ENCODE measurements at regions not wholly inside any gene's neighbourhood (a gene's known extent, or its start where the extent isn't known, plus 50 kb on each side); places are given as distances from the start of the nearest gene placed in this dataset.
"Not testable (repeated sequence)": the region's sequence is repeated elsewhere in the genome, so short reads cannot be mapped to it uniquely, and the experiment has no call there.

DNA sequence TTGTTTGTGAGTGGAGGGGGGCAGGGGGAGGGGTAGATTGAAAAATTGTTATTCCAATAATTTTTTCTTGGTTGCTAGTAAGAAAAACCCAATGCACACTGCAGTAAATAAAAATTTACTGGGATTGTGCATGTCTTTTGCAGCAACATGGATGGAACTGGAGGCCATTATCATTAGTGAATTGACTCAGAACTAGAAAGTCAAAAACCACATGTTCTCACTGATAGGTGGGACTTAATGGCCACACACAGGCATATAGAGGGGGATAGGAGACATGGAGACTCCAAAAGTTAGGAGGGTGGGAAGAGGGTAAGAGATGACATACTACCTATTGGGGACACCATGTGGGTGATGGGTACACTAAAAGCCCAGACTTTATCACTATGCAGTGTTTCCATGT, 67.2 kb downstream of the BUB3 start:
- DNase-seq = no peak

DNA sequence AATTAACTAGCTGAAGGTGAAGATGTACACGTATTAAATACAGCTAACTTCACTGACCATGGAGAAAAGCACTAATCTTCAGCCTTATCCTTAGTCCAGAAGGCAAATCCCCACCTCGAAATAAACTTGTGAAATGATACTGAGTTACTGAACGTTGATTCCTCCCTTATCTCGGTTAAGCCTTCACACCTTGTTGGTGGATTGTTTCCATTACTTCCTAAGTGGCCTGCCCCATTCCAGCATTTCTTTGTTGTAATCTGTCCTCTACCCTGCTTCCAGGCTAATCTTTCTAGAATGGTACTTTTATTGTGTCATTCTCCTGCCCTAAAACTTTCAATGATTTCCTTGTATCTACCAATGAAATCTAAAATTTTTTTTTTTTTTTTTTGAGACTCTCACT, 68.6 kb downstream of the BUB3 start:
- DNase-seq = no peak

DNA sequence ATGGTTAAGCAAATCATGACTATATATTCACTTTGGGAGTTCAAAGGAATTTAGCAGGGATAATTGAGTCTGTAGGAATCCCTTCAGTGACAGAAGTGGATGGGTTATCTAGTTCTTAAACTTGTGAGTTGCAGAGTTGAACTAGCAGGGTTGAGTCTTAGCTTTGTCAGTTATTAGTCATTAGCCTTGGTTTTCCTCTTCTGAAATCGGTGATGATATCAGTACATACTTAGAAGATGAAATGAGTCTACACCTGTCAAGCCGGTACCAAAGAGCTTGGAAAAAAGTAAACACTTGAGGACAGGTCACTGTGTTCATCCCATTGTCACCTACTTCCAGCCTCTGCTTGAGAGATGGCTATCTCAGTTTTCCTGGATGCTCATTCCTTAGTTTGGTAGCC, 73.5 kb downstream of the BUB3 start:
- DNase-seq = no peak

DNA sequence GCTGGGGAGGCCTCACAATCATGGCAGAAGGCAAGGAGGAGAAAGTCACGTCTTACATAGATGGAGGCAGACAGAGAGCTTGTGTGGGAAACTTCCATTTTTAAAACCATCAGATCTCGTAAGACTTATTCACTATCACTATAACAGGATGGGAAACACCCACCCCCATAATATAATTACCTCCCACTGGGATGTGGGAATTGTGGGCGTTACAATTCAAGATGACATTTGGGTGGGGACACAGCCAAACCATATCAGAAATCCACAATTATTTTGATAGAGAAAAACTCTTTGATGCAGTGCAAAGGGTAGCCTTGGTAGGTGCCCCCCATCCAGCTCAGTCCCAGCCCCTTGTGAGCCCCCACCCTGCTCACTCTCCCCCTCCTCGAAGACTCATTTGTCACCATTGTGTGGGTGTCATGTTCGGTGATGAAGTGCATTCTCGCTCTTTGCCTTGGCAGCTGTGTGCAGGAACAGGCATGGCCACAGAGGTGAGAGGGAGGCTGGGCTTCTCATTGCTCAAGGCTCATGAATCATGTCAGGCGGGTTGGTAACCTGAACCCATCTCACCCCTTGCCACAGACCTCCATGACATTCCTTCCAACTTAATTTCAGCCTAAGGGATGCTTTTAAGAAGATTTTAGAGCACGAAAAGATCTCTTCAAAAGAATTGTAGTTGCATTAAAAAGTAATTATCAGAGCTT, 75.9 kb downstream of the BUB3 start:
- no peak for DNase-seq

DNA sequence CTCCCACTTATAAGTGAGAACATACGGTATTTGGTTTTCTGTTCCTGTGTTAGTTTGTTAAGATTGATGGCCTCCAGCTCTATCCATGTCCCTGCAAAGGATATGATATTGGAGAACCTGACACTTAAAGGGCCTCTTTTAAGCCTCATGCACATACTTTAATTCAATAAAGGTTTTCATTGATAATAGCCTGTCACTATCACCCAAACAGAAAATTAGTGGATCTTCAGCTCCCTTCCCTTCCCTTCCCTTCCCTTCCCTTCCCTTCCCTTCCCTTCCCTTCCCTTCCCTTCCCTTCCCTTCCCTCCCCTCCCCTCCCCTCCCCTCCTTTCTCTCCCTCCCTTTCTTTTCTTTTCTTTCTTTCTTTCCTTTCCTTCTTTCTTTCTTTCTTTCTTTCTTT, 78.7 kb downstream of the BUB3 start:
- DNase-seq = not testable (repeated sequence)

DNA sequence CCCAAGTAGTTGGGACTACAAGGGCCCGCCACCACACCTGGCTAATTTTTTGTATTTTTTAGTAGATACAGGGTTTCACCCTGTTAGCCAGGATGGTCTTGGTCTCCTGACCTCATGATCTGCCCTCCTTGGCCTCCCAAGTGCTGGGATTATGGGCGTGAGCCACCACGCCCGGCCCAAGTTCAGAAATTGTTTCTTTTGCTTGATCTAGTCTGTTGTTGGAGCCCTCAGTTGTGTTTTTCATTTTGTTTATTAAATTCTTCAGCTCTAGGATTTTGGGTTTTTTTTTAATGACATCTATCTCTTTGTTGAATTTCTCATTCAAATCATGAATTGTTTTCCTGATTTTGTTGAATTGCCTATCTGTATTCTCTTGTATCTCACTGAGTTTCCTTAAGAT, 80.8 kb downstream of the BUB3 start:
- DNase-seq = not testable (repeated sequence)

DNA sequence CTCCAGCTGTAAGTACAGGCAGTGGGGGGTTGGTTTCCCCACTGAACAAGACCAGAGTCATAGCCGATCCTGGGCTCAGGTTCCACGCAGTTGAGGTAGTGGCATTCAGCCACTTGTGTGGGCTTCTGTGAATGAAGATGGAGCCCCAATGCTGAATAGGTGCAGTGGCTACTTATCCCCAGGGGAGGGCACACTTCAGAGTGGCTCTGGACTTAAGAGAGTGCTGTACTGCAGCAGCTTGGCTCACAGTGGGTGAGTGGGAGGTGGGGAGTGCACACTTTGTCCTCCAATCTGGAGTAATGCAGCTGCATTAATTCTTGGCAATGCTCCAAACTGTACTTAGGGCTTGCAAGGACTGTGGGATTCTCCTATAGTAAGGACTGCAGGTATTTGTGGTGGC, 81.9 kb downstream of the BUB3 start:
- no peak for DNase-seq

DNA sequence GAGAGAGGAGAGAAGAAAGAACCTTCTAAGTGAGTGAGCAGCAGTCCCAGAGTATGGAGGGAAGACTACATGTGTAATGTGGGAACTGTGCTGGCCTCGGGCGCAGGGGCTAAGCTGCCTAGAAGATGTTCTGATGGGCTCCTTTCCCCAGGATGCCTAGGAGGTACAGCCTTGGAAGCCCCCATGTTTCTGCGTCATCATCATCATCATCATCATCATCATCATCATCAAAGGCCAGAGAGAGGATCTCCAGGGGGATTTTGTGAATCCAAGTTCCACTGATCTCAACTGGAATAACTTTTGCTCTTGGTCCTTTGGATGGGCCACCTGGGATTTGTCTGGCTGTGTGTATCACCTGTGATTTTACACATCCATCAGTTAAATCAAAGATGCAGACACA, 86.0 kb downstream of the BUB3 start:
- DNase-seq = no peak

DNA sequence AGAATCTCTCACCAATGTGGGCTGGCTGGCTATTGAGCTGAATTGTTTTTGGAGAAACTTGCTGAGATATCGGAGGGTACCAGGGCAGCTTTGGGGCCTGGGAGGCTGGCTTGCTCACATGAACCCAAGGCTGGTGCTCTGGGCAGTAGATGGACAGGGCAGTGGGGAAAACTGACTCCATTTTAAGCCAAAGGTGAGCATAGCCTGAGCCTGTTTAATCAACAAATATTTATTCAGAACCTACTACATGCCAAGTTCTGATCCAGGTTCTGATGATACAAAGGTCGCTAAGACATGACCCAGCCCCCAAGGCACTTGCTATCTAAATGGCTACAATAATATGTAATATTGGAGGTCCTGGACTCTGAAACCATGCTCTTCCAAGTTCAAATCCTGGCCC, 86.6 kb downstream of the BUB3 start:
- DNase-seq = no peak

DNA sequence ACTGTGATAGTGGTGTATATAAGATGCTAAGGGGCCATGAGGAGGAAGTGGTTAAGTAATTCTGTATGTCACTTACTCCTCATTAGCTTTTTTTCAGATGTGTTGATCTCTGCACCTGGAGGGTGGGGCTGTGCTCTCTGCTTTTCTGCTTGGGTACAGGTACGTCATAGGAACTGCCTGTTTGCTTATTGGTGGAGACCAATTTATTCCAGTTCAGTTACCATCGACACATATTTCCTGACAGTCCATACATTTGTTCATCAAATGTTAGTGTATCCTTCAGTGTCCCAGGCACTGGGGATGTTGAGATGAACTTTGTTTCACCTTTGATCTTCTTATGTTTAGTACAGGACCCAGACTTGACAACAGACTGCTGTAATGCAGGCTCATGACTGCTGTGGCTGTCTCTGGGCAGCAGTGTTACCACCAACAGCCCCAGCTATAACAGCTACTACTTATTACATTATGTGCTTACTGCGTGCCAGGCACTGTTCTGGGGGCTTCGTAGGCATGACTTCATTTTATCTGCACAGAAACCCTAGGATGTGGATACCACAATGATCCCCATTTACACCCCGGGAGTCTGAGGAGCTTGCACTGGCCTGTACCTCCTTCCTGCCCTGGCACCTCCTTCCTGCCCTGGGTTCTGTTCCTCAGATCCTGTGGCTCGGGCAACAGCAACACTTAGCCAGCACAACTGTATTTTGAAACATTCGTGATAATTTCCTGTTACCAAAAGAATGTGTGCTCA, 87.4 kb downstream of the BUB3 start:
- peak; percentile 45 to 88 (median 71) for DNase-seq

DNA sequence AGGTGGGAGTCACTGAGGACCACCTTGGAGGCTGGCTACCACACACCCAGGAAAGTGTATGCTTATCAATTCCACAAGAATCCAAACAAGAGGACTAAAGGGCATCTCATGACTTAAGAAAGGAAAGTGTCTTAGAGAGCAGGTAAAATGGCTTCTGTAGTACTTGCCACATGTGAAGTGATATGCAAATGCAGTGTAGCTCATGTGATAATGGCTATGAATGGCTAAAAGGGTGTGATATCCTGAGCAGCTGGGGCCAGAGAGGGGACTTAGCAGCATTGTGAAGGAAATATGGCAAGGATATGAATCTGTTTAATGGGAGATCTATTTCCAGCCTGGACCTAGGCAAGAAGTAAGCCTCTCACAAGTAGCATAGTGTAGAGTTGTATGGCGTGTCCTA, 90.5 kb downstream of the BUB3 start:
- no peak for DNase-seq

DNA sequence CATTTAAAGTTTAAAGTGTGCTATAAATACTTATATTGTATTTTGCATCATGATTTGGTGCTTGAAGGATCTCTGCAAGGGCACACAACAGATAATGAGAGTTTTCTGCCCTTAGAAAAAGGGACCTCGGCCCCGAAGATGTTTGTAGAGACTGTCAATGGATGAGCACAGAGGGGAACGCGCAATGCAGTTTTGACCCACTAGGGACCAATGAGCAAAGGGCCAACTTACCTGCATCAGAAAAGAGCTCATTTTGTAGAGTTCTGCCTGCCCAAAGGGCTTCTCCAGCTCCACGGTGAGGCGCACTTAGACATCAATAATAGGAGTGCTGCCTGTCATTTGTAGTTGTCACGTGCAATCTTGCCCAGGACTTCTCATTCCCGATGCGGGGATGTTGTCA, 91.1 kb downstream of the BUB3 start:
- no peak for DNase-seq

DNA sequence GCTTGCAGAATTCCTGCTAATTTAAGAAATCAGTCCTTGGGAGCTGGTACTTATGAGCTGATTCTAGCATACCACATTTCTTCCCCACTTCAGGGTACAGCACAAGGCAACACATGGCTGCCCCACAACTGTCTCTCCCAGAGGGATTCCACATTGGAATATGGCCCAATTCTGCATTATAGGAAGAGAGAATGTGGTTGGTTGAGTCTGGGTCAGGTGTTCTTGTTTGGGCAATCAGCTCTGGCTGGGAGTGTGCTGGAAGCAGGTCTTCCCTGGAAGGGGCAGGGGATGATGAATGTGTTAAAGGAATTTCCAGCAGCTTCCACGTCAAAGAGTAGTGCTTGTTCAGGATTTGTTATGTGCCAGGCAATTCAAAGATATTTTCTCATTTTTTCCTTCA, 95.7 kb downstream of the BUB3 start:
- DNase-seq = no peak

DNA sequence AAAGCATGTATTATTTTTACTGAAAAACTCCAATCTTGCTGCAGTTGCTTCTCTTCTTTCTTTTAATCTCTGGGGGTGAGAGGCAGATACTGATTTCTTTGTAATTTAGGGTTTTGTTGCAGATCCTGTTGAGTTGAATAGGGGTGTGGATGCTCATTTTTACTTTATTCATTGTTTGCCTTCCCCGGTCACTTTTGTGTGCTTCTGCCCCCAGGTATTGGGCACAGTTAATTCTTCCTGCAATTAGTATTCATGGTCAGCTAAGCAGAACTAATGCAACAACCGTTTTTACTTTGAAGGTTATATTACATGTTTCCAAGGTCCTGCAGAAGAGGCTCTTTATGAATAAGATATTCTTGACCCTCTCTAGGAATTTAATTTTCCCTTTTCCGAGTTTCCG, 96.4 kb downstream of the BUB3 start:
- DNase-seq = no peak

DNA sequence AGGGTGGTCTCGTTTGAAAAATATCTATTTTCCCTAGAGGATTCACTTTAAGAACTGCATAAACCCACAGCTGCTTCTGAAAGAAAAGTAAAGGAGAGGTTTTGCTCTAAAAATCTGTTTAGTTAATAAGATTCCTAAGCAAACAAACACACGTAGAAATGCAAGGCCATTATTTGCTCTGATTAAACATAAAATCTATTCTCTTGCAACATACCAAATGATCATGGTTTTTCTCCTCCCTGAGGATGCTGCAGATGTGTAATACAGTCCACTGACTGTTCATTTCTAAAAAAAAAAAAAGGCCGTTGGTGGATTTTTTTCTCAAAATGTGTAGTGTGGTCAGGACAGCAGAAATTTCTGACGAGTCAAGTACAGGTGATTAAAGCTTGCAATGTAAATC, 98.6 kb downstream of the BUB3 start:
- DNase-seq = no peak

DNA sequence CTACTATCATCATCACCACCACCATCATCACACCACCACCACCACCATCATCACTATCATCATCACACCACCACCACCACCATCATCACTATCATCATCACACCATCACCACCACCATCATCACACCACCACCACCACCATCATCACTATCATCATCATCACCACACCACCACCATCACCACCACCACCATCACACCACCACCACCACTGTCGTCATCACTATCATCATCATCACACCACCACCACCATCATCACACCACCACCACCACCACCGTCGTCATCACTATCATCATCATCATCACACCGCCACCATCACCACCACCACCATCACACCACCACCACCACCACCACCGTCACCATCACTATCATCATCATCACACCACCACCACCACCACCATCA, 100.1 kb downstream of the BUB3 start:
- DNase-seq = not testable (repeated sequence)

DNA sequence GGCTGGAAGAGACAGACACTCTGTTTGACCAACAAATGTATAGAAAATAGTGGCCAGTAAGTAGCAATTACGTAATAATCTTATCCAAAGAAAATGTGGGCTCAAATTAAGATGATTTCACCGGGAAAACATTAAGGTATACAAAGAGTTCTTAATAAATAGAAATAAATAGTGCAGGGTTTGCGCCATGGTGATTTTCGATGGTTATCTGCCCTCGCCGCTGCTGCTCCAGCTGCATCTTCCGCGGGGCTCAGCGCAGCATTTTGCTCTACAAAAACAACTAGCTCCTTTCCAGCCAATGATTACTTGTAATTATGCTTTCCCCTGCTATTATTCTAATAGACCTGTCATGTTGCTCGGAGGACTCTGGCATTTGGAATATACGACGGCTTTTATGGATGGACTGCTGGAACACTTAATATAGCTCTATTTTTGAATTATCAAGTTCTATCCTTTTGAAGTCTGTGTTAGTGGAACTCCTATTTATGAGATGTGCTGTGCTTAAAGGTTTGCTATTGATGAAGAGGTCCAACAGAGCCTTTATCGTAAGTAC, 103.8 kb downstream of the BUB3 start:
- DNase-seq = no peak

DNA sequence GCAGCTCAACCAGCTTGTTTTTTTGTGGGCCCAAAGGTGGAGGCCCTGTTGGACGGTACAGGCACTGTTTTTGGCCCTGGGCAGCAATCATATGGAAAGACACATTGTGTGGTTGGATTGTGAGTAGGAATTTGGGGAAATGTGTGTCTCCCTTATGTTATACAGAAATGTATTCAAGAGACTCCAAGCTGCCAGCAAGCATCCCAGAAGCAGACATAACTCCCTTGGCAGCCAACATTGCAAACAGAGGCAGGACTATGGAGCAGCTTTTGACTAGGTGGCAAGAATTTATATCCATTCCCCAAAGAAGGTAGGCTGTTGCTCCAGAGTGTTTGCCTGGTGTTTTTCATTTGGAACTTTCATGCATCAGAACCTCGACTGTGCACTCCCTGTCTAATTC, 104.9 kb downstream of the BUB3 start:
- no peak for DNase-seq

DNA sequence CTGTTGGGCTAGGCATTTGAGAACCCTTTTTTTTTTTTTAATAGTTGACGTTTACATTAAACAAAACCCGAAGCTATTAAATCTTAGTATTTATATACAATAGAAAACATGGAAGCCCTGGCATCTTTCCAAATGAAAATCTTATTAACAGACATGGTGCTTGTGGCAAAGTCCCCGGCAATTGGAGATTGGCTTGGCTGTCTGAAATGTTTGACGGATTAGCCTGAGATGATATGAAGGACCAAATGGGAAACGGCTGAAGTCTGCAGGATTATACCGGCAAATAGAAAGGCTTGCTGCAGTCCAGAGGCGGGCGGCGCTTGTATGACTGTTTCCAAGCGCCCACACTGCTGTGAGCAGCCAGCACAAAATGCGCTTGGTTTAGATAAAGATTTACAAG, 105.6 kb downstream of the BUB3 start:
- DNase-seq = no peak

DNA sequence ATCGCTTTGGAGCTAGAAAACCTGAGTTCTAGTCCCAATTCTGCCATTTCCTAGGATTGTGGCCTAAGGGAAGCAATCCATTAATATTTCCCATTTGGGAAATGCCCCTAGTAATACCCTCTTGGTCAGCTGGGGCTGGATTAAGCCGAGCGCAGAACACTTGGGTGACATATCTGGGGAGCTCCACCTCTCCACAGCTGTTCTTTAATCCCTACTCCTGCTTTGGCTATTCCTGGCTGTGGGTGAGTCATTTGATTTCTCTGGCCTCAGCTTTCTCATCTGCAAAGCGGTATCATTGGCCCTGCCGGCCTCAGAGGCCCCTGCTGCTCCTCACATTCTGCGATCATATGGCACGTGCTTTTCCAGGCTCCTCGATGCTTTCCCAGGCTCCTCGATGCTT, 108.3 kb downstream of the BUB3 start:
- DNase-seq = no peak

DNA sequence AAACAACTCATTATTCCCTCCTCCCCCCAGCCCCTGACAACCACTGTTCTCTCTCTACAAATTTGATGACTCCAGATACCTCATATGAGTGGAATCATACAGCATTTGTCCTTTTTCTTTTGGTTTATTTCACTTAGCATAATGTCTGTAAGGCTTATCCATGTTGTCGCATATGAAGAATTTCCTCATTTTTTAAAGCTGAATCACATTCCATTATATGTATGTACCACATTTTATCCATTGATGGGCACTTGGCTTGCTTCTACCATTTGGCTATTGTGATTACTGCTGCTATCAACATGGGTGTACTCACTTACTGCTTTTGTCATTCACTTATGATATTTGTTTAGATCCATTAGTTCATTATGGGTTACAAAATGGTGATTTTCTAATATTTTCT, 112.8 kb downstream of the BUB3 start:
- no peak for DNase-seq

DNA sequence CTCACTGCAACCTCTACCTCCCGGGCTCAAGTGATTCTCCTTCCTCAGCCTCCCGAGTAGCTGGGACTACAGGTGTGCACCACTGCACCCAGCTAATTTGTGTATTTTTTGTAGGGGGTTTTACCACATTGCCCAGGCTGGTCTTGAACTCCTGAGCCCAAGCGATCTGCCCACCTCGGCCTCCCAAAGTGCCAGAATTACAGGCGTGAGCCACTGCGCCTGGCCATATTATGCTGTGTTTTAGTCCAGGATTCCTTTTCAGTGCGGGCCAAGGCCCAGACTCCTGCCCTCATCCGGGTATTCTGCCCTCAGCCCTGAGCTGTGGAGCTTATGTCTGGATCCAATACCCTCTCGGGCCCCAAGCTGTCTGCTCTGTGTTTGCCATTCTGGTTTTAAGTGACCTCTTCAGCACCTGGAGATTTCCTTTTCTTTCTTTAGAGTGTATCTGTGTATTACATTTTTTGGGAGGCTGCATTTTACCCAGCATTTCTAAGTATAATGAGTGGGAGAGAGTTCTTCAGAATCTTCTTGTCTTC, 114.9 kb downstream of the BUB3 start:
- DNase-seq = no peak

DNA sequence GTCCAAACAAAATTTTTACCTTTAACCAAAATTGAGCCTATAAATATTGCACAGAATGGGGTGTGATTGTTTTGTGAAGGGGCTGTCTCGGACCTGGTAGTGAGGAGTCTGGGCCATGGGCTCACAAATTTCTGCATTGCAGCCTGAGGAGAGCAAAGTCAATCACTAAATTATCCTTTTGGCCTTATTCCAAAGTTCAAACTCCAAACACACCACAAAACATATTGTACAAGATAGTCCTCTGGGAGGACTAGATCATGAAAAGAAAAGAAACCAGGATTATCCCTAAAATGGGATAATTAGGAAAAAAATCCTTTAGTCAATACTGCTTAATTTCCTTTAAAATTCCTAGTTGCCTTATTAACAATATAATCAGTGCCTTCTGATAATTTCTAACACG, 115.5 kb downstream of the BUB3 start:
- DNase-seq = no peak

DNA sequence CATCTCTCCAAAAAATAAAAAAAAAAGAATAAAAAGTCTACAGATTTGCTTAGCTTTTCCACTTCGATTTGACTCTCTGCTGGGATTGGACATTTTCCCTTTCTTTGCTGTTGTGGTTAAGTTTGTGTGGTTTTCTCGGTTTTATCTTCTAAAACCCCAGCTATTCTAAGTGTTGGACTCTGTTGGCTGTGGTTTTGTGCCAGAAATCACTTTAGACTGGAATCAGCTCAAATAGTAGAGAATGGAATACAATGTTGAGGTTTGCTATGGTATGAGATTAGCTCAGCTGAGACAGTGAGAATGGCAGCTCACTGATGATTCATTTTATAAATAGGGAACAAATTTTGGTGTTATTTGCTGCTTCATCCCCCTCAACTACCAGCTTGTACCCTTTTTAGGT, 116.0 kb downstream of the BUB3 start:
- DNase-seq = no peak

All from stimulated activated naive CD4-positive, alpha-beta T cell (primary cell).